Loucy (cell line): ENCODE measurements at regions not wholly inside any gene's neighbourhood (a gene's known extent, or its start where the extent isn't known, plus 50 kb on each side); places are given as distances from the start of the nearest gene placed in this dataset.
"Not testable (repeated sequence)": the region's sequence is repeated elsewhere in the genome, so short reads cannot be mapped to it uniquely, and the experiment has no call there.

Experiments
- H2AFZ ChIP-seq: fragments of 200-600 bp; sonication (generic); 2 replicates; pipeline ENCODE4 v1.6.0; 2016; ENCODE audit warnings: antibody characterized with exemption, mild to moderate bottlenecking, low read length, moderate library complexity
- H3F3A ChIP-seq: fragments of 200-600 bp; 2 replicates; pipeline ENCODE4 v1.6.0; 2016; ENCODE audit warnings: antibody characterized with exemption, low read depth, mild to moderate bottlenecking
- H3K27me3 ChIP-seq: fragments of 200-600 bp; sonication (generic); 2 replicates; pipeline ENCODE4 v1.6.1; 2014; ENCODE audit warnings: low read length, mild to moderate bottlenecking; ENCODE audit not compliant: insufficient read depth, poor library complexity, severe bottlenecking
- H3K36me3 ChIP-seq: fragments of 200-600 bp; sonication (generic); 2 replicates; pipeline ENCODE4 v1.6.1; 2016; ENCODE audit warnings: low read length; ENCODE audit not compliant: insufficient read depth
- H3K4me1 ChIP-seq: fragments of 200-600 bp; sonication (generic); 2 replicates; pipeline ENCODE4 v1.5.1; 2014; ENCODE audit warnings: low read length, mild to moderate bottlenecking; ENCODE audit not compliant: insufficient read depth, poor library complexity, severe bottlenecking
- H3K4me2 ChIP-seq: fragments of 200-600 bp; sonication (generic); 2 replicates; pipeline ENCODE4 v1.6.0; 2014; ENCODE audit warnings: antibody characterized with exemption, low read length, low read depth, mild to moderate bottlenecking; ENCODE audit not compliant: poor library complexity, severe bottlenecking
- H3K4me3 ChIP-seq: fragments of 200-600 bp; sonication (generic); 2 replicates; pipeline ENCODE4 v1.5.1; 2014; ENCODE audit warnings: low read length, mild to moderate bottlenecking, mixed read lengths; ENCODE audit not compliant: poor library complexity, severe bottlenecking
- H3K79me2 ChIP-seq: fragments of 200-600 bp; sonication (generic); 2 replicates; pipeline ENCODE4 v1.6.1; 2014; ENCODE audit warnings: low read length; ENCODE audit not compliant: insufficient read depth
- H3K9ac ChIP-seq: fragments of 200-600 bp; sonication (generic); 2 replicates; pipeline ENCODE4 v1.6.0; 2014; ENCODE audit warnings: mild to moderate bottlenecking, low read depth, low read length, moderate library complexity; ENCODE audit not compliant: poor library complexity, severe bottlenecking
- H3K9me2 ChIP-seq: fragments of 200-600 bp; sonication (generic); replicated peaks from 2 replicates; pipeline ENCODE4 v1.6.1; 2016; ENCODE audit warnings: low read depth, low read length, mixed read lengths
- H3K9me3 ChIP-seq: fragments of 200-600 bp; sonication (generic); 2 replicates; pipeline ENCODE4 v1.6.1; 2014; ENCODE audit warnings: mild to moderate bottlenecking, antibody characterized with exemption, low read length, low read depth; ENCODE audit not compliant: insufficient read depth
- H4K20me1 ChIP-seq: fragments of 200-600 bp; sonication (generic); 2 replicates; pipeline ENCODE4 v1.6.0; 2014; ENCODE audit warnings: antibody characterized with exemption, low read length, mild to moderate bottlenecking; ENCODE audit not compliant: insufficient read depth, poor library complexity, severe bottlenecking
- CTCF ChIP-seq: fragments of 200-600 bp; sonication (generic); conservative IDR thresholded peaks from 2 replicates; pipeline ENCODE4 v1.5.1; 2014; ENCODE audit warnings: mild to moderate bottlenecking, antibody characterized with exemption, low read length
- EZH2phosphoT487 ChIP-seq: fragments of 200-600 bp; IDR thresholded peaks from 2 replicates; pipeline ENCODE4 v1.6.1; 2018; ENCODE audit warnings: antibody characterized with exemption, mild to moderate bottlenecking, moderate library complexity, borderline replicate concordance

- Histone ChIP-seq H3K36me3 (no peaks in the 10 kb centered on the region), H3K9me3 (no peaks in the 10 kb centered on the region), H2AFZ (no peak overlapping the region), H3K27me3 (no peaks in the 10 kb centered on the region), H3K4me2 (no peak overlapping the region), H3K9me2 (no peaks in the 10 kb centered on the region), H4K20me1 (no peaks in the 10 kb centered on the region), H3F3A (no peaks in the 10 kb centered on the region), H3K9ac (no peak overlapping the region), H3K4me1 (no peaks in the 10 kb centered on the region), H3K4me3 (no peak overlapping the region), H3K79me2 (no peaks in the 10 kb centered on the region)
- no peak for TF ChIP-seq CTCF
- TF ChIP-seq EZH2phosphoT487: no peak
Observed at GRCh38 chrX:40875476-40875875, 140.1 kb upstream of the MED14 start.

GRCh38 chrX:40877887-40878286 lies 142.5 kb upstream of the MED14 start:
- H3K36me3 ChIP-seq: no peaks in the 10 kb centered on the region
- H4K20me1 ChIP-seq: no peaks in the 10 kb centered on the region
- no peak overlapping the region for H3K4me3 ChIP-seq
- no peaks in the 10 kb centered on the region for H3K9me3 ChIP-seq
- H3K4me2 ChIP-seq: no peak overlapping the region
- H3K79me2 ChIP-seq: no peaks in the 10 kb centered on the region
- H3K27me3 ChIP-seq: no peaks in the 10 kb centered on the region
- H3K4me1 ChIP-seq: no peaks in the 10 kb centered on the region
- no peak overlapping the region for H3K9ac ChIP-seq
- no peak overlapping the region for H2AFZ ChIP-seq
- TF ChIP-seq CTCF (peak; percentile 56), EZH2phosphoT487 (no peak)
- H3K9me2 ChIP-seq: no peaks in the 10 kb centered on the region
- H3F3A ChIP-seq: no peaks in the 10 kb centered on the region

GRCh38 chrX:40878766-40879165 lies 143.4 kb upstream of the MED14 start:
- Histone ChIP-seq H3K9me2 (no peaks in the 10 kb centered on the region), H2AFZ (no peak overlapping the region), H3K27me3 (no peaks in the 10 kb centered on the region), H3K4me1 (no peaks in the 10 kb centered on the region), H3K36me3 (no peaks in the 10 kb centered on the region), H3F3A (no peaks in the 10 kb centered on the region), H3K79me2 (no peaks in the 10 kb centered on the region), H4K20me1 (no peaks in the 10 kb centered on the region), H3K4me3 (no peak overlapping the region), H3K9me3 (no peaks in the 10 kb centered on the region), H3K4me2 (no peak overlapping the region), H3K9ac (no peak overlapping the region)
- no peak for TF ChIP-seq CTCF
- TF ChIP-seq EZH2phosphoT487: no peak

- H3K4me2 ChIP-seq: not testable (repeated sequence)
Observed at GRCh38 chrX:40879172-40879571, 143.8 kb upstream of the MED14 start.

More at GRCh38 chrX:40879172-40879571, 143.8 kb upstream of the MED14 start:
- H3K36me3 ChIP-seq, H3K79me2 ChIP-seq, H3K9ac ChIP-seq, H3K27me3 ChIP-seq, H3F3A ChIP-seq, H3K4me3 ChIP-seq, H3K9me3 ChIP-seq, H3K9me2 ChIP-seq, H4K20me1 ChIP-seq, H2AFZ ChIP-seq, H3K4me1 ChIP-seq: not testable (repeated sequence)
